Gastrocnemius medialis (tissue), 4 donors: ENCODE measurements at regions not wholly inside any gene's neighbourhood (a gene's known extent, or its start where the extent isn't known, plus 50 kb on each side); places are given as distances from the start of the nearest gene placed in this dataset.

ENCODE experiments used
- ATAC-seq, 2 donors: fragments of 150-250 bp; one replicate each; pipeline ENCODE4 v1.9.1; 2016
- DNase-seq, 2 donors: peaks; one replicate each; pipeline ENCODE4 v3.0.0-alpha.2; 2019
- H3K27ac ChIP-seq, 4 donors: fragments of 200-600 bp; sonication (generic); 1 replicate in 1 of 4; 2 replicates in 3 of 4; pipeline ENCODE4 v1.5.1; 2016 to 2018; ENCODE audit warnings: mild to moderate bottlenecking in 2 of 4, moderate library complexity in 1 of 4
- H3K27me3 ChIP-seq, 3 donors: fragments of 200-600 bp; sonication (generic) in 2 of 3; 1 replicate in 1 of 3; 2 replicates in 2 of 3; pipeline versions ENCODE4 v1.5.1 to v1.6.0; 2016 to 2019; ENCODE audit warnings: mild to moderate bottlenecking in 1 of 3, moderate library complexity in 1 of 3
- H3K36me3 ChIP-seq, 2 donors: fragments of 200-600 bp; sonication (generic) in 1 of 2; one replicate each; pipeline ENCODE4 v1.5.1; 2017 to 2018
- H3K4me1 ChIP-seq, 2 donors: fragments of 200-600 bp; sonication (generic) in 1 of 2; one replicate each; pipeline ENCODE4 v1.5.1; 2016 to 2017; ENCODE audit warnings: mild to moderate bottlenecking in 2 of 2
- H3K4me3 ChIP-seq, 4 donors: fragments of 200-600 bp; sonication (generic) in 3 of 4; 1 replicate in 1 of 4; 2 replicates in 3 of 4; pipeline ENCODE4 v1.5.1; 2016 to 2019; ENCODE audit warnings: mild to moderate bottlenecking in 2 of 4
- H3K9me3 ChIP-seq, 3 donors: fragments of 200-600 bp; sonication (generic) in 2 of 3; 1 replicate in 1 of 3; 2 replicates in 2 of 3; pipeline ENCODE4 v1.5.1; 2016 to 2019
- POLR2A ChIP-seq, 2 donors: fragments of 450-650 bp; IDR thresholded peaks; one replicate each; pipeline ENCODE4 v1.6.1; 2017; ENCODE audit warnings: antibody characterized with exemption in 2 of 2, mild to moderate bottlenecking in 2 of 2, moderate library complexity in 2 of 2
- in situ Hi-C, 4 donors: fragments of 200-750 bp; cut with MboI; loops; one replicate each; pipeline versions ENCODE4 v1.15.0 to v1.8.0; 2017; ENCODE audit warnings: low sequenced_read_pairs in 4 of 4
- intact Hi-C: fragments of 100-400 bp; cut with DNase I; formaldehyde crosslinking; loops from one replicate; pipeline ENCODE4 v1.15.1; 2023; ENCODE audit warnings: low total_unique reads
- TF ChIP-seq, protein P1 (sequence below), 5 experiments: fragments of 450-650 bp in 3 of 5; fragments of 200-600 bp in 2 of 5; sonication (generic) in 2 of 5; IDR thresholded peaks in 4 of 5; conservative IDR thresholded peaks in 1 of 5; 1 replicate in 4 of 5; 2 replicates in 1 of 5; pipeline ENCODE4 v1.5.1; 2016 to 2019; ENCODE audit warnings: antibody characterized with exemption in 5 of 5, mild to moderate bottlenecking in 3 of 5, moderate library complexity in 3 of 5

DNA sequence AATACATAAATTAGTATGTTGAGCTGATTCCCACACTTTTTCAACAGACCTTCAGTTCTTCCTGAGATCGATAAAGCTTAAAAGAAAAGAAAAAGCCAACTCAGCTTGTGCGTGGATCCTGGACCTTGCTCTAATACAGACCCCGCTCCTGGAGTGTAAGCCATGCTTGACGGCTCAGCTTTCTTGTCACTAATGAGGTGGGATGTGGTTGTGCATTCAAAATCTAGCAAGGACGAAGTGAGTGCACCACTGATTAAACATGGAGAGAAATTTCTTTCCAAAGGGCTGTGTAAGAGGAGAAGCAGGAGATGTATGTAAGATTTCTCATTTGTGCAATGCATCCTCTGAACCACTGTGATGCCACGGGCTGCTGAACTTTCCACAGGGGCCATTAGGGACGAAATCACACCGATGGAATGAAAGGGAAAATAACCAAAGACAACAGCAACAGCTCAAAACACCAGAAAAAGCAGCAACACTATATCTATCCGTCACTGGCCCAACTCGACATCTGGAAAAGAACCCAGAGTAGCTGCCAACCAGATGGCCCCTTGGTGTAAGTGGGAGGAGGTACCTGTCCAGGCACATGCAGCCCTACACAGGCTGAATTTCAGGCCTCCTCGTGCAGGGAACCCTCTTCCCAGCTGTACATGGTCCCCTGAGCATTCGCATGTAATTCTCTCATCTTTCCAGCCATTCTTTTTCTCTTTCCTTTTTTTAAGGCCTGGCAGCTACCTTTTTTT, 178.9 kb downstream of the SREK1 start:
- Histone ChIP-seq H3K4me1 (no peaks in the 10 kb centered on the region), H3K4me3 (no peak overlapping the region), H3K27me3 (no peaks in the 10 kb centered on the region), H3K36me3 (no peaks in the 10 kb centered on the region), H3K9me3 (no peaks in the 10 kb centered on the region), H3K27ac (no peak overlapping the region)
- in situ Hi-C loops = loop anchor here in 3 of 4 donors (25.0 kb wide), 3 partner anchors 439 to 889 kb away; partner anchors contain the start of gene CD180 (in 1 of the 3)
- DNase-seq (no peak), ATAC-seq (no peak)
- TF ChIP-seq, protein P1, sequence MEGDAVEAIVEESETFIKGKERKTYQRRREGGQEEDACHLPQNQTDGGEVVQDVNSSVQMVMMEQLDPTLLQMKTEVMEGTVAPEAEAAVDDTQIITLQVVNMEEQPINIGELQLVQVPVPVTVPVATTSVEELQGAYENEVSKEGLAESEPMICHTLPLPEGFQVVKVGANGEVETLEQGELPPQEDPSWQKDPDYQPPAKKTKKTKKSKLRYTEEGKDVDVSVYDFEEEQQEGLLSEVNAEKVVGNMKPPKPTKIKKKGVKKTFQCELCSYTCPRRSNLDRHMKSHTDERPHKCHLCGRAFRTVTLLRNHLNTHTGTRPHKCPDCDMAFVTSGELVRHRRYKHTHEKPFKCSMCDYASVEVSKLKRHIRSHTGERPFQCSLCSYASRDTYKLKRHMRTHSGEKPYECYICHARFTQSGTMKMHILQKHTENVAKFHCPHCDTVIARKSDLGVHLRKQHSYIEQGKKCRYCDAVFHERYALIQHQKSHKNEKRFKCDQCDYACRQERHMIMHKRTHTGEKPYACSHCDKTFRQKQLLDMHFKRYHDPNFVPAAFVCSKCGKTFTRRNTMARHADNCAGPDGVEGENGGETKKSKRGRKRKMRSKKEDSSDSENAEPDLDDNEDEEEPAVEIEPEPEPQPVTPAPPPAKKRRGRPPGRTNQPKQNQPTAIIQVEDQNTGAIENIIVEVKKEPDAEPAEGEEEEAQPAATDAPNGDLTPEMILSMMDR (IDR thresholded peaks at IDR 0.05 in 4 of 5, conservative IDR thresholded peaks at IDR 0.05 in 1 of 5) = no peak
- no peak for TF ChIP-seq POLR2A (IDR thresholded peaks at IDR 0.05)
- intact Hi-C loops = no loop called here

DNA sequence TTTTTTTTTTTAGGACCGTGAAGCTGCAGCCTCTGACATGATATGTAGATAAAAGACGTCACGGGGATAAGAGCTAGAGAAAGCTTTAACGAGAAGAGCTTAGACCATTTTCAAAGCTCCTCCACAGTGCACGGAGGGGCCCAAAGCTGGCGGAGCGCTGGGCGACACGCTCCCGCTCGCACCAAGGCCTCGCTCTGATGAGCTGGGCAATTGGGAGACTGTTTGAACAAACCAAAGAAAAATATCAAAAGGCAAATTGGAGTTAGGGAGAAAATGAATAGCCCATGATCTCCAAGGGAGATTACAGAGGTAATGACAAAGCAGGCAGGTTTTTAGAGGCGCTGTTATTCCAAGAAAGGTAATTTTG, 179.4 kb downstream of the SREK1 start:
- TF ChIP-seq, protein P1 (IDR thresholded peaks at IDR 0.05 in 4 of 5, conservative IDR thresholded peaks at IDR 0.05 in 1 of 5) = no peak
- no peak for TF ChIP-seq POLR2A (IDR thresholded peaks at IDR 0.05)
- Histone ChIP-seq H3K27ac (no peak overlapping the region), H3K27me3 (no peaks in the 10 kb centered on the region), H3K4me1 (no peaks in the 10 kb centered on the region), H3K36me3 (no peaks in the 10 kb centered on the region), H3K9me3 (no peaks in the 10 kb centered on the region), H3K4me3 (no peak overlapping the region)
- intact Hi-C loops (no loop called here), in situ Hi-C loops (loop anchor here in 3 of 4 donors (25.0 kb wide), 3 partner anchors 439 to 889 kb away; partner anchors contain the start of gene CD180 (in 1 of the 3))
- DNase-seq (no peak), ATAC-seq (no peak)

DNA sequence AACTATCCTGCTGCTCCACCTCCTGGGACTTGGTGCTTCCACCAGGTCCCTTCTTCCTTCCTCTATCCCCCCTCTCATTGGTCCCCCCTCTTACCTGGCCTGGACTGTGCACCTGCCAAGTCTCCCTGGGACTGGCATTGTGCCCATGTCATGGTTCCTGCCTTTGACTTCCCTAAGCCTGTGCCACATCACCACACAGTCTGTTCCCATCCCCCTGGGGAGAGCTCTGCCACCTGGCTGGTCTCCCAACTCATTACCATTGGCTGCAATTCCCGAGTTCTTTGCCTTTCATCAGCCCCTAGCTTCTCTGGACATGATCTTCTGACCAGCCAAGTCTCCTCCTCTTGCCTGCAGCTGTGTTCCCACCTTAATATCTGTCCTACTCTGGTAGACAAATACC, 180.3 kb downstream of the SREK1 start:
- H3K4me3 ChIP-seq = no peak overlapping the region
- H3K4me1 ChIP-seq = no peaks in the 10 kb centered on the region
- TF ChIP-seq, protein P1 (IDR thresholded peaks at IDR 0.05 in 4 of 5, conservative IDR thresholded peaks at IDR 0.05 in 1 of 5) = no peak
- TF ChIP-seq POLR2A (IDR thresholded peaks at IDR 0.05) = no peak
- ATAC-seq (no peak), DNase-seq (no peak)
- intact Hi-C loops = no loop called here
- no peak overlapping the region for H3K27ac ChIP-seq
- no peaks in the 10 kb centered on the region for H3K36me3 ChIP-seq
- H3K9me3 ChIP-seq = no peaks in the 10 kb centered on the region
- in situ Hi-C loops = loop anchor here in 3 of 4 donors (25.0 kb wide), 3 partner anchors 438 to 888 kb away; partner anchors contain the start of gene CD180 (in 1 of the 3)
- no peaks in the 10 kb centered on the region for H3K27me3 ChIP-seq

DNA sequence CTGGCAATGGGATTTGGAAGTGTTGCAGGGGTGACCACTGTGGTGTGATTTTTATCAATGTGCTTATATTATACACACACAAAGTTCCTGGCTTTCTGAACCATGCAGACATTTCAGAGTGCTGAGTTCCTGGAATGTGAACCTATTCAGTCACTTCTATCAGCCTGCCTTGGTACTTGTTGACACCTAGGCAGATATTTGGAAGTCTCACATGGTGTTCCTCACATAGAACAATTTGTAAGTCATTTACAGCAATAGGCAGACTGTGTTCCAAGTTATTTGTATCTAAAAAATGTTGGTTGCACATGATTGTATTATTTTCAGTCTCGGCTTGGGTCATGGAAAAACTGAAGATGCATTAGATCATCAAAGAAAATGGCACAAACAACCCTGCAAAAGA, 182.2 kb downstream of the SREK1 start:
- intact Hi-C loops = no loop called here
- ATAC-seq = no peak
- DNase-seq = no peak
- in situ Hi-C loops = no loop called here
- Histone ChIP-seq H3K4me3 (no peak overlapping the region), H3K4me1 (no peaks in the 10 kb centered on the region), H3K9me3 (no peaks in the 10 kb centered on the region), H3K27me3 (no peaks in the 10 kb centered on the region), H3K36me3 (no peaks in the 10 kb centered on the region), H3K27ac (no peak overlapping the region)
- TF ChIP-seq POLR2A (IDR thresholded peaks at IDR 0.05) = no peak
- TF ChIP-seq, protein P1 (IDR thresholded peaks at IDR 0.05 in 4 of 5, conservative IDR thresholded peaks at IDR 0.05 in 1 of 5) = no peak
